ENCODE measurements at regions not wholly inside any gene's neighbourhood (a gene's known extent, or its start where the extent isn't known, plus 50 kb on each side); places are given as distances from the start of the nearest gene placed in this dataset.

DNA sequence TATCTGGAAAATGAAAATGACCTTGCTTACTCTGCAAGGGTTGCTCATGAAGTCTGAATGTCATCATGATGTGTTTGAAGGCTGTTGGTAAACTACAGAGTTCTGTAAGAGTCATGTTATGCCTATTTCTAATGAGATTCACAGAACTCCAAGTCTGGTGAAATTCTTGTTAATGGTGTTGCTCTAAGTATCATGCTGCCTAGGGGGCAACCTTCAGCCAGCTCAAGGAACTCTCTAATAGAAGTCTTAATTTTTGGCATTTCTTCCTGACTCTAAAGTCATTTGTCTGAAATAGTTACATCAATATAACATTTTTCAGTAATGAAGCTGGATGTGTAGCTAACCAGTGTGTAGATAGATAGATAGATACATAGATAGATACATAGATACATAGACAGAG, 302.8 kb downstream of the FAT3 start:
- TF ChIP-seq, protein P1, sequence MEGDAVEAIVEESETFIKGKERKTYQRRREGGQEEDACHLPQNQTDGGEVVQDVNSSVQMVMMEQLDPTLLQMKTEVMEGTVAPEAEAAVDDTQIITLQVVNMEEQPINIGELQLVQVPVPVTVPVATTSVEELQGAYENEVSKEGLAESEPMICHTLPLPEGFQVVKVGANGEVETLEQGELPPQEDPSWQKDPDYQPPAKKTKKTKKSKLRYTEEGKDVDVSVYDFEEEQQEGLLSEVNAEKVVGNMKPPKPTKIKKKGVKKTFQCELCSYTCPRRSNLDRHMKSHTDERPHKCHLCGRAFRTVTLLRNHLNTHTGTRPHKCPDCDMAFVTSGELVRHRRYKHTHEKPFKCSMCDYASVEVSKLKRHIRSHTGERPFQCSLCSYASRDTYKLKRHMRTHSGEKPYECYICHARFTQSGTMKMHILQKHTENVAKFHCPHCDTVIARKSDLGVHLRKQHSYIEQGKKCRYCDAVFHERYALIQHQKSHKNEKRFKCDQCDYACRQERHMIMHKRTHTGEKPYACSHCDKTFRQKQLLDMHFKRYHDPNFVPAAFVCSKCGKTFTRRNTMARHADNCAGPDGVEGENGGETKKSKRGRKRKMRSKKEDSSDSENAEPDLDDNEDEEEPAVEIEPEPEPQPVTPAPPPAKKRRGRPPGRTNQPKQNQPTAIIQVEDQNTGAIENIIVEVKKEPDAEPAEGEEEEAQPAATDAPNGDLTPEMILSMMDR (optimal IDR thresholded peaks at IDR 0.05 in 1 of 3, IDR thresholded peaks at IDR 0.05 in 1 of 3, conservative IDR thresholded peaks at IDR 0.05 in 1 of 3; ENCODE audit: extremely low read depth in 1 of 3, insufficient read depth in 2 of 3, low read length in 3 of 3): no peak
- TF ChIP-seq EZH2 (IDR thresholded peaks at IDR 0.05; ENCODE audit: low read length): no peak

Data from keratinocyte (primary cell).